Suprapubic skin (tissue), 4 donors: ENCODE measurements at regions not wholly inside any gene's neighbourhood (a gene's known extent, or its start where the extent isn't known, plus 50 kb on each side); places are given as distances from the start of the nearest gene placed in this dataset.

Experiments
- EP300 ChIP-seq: sonication (generic); formaldehyde crosslinking; IDR thresholded peaks from one replicate; pipeline ENCODE4 v1.6.1; 2017; ENCODE audit warnings: antibody characterized with exemption
- POLR2A ChIP-seq, 2 donors: fragments of 450-650 bp; IDR thresholded peaks; one replicate each; pipeline ENCODE4 v1.6.1; 2017; ENCODE audit warnings: antibody characterized with exemption in 2 of 2, mild to moderate bottlenecking in 2 of 2, moderate library complexity in 2 of 2
- POLR2AphosphoS5 ChIP-seq, 3 donors: sonication (generic); formaldehyde crosslinking; IDR thresholded peaks; one replicate each; pipeline ENCODE4 v1.6.1; 2017; ENCODE audit warnings: antibody characterized with exemption in 3 of 3
- TF ChIP-seq, protein P1 (sequence below), 2 donors: fragments of 200-600 bp in 1 of 2; fragments of 450-650 bp in 1 of 2; sonication (generic) in 1 of 2; IDR thresholded peaks; one replicate each; pipeline ENCODE4 v1.5.1; 2016 to 2019; ENCODE audit warnings: antibody characterized with exemption in 2 of 2, mild to moderate bottlenecking in 1 of 2, moderate library complexity in 1 of 2

DNA sequence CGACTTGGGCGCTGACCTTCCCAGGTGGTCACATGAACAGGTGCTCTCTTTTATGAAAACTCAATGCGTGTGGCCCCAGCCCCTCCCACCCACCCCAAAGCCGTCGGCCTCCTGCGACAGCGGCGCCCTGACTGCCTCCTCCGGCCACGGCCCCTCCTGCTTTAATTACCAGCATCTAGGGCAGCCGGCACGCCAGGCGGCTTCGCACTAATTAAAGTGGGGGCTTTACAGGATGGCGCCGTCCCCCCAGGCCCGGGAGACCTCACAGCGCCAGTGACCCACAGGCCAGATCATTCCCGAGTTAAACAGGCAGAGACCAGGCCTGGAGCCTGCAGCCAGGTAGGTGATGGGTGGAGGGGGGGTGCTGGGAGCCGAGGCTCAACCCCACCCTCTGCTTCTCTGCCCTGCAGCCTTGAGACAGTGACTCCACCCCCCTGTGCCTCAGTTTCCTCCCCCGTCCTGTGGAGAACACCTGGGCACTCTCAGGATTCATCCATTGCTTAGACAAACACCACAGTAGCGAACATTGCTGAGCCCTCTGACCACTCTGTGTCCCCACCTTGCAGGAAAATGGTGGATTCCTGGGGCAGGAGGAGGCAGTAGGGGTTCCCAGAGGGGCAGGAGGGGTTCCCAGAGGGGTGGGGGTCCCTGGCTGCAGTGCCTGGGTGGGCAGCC is 100.8 kb downstream of the MICALL2 start:
- TF ChIP-seq, protein P1, sequence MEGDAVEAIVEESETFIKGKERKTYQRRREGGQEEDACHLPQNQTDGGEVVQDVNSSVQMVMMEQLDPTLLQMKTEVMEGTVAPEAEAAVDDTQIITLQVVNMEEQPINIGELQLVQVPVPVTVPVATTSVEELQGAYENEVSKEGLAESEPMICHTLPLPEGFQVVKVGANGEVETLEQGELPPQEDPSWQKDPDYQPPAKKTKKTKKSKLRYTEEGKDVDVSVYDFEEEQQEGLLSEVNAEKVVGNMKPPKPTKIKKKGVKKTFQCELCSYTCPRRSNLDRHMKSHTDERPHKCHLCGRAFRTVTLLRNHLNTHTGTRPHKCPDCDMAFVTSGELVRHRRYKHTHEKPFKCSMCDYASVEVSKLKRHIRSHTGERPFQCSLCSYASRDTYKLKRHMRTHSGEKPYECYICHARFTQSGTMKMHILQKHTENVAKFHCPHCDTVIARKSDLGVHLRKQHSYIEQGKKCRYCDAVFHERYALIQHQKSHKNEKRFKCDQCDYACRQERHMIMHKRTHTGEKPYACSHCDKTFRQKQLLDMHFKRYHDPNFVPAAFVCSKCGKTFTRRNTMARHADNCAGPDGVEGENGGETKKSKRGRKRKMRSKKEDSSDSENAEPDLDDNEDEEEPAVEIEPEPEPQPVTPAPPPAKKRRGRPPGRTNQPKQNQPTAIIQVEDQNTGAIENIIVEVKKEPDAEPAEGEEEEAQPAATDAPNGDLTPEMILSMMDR (IDR thresholded peaks at IDR 0.05): no peak
- TF ChIP-seq POLR2A (IDR thresholded peaks at IDR 0.05) (no peak), POLR2AphosphoS5 (IDR thresholded peaks at IDR 0.05) (no peak), EP300 (no peak)
